Panc1 (cell line): ENCODE measurements at regions not wholly inside any gene's neighbourhood (a gene's known extent, or its start where the extent isn't known, plus 50 kb on each side); places are given as distances from the start of the nearest gene placed in this dataset.
"Not testable (repeated sequence)": the region's sequence is repeated elsewhere in the genome, so short reads cannot be mapped to it uniquely, and the experiment has no call there.

ENCODE experiments used
- POLR2AphosphoS5 ChIP-seq: IDR thresholded peaks from 2 replicates; pipeline ENCODE4 v1.6.1; 2012; ENCODE audit warnings: mild to moderate bottlenecking, low read depth, low read length, moderate library complexity
- SIN3A ChIP-seq: IDR thresholded peaks from 2 replicates; pipeline ENCODE4 v1.6.1; 2012; ENCODE audit warnings: low read depth, mild to moderate bottlenecking, low read length, moderate library complexity, borderline replicate concordance; ENCODE audit not compliant: insufficient read depth
- TCF7L2 ChIP-seq: IDR thresholded peaks from 2 replicates; pipeline ENCODE4 v1.6.1; 2011; ENCODE audit warnings: mild to moderate bottlenecking, low read depth, low read length, inconsistent platforms
- TF ChIP-seq, protein P1 (sequence below): fragments of 450-650 bp; IDR thresholded peaks from 2 replicates; pipeline ENCODE4 v1.5.1; 2017; ENCODE audit warnings: mild to moderate bottlenecking
- TF ChIP-seq, protein P2 (sequence below), 2 experiments: IDR thresholded peaks; 2 replicates each; pipeline ENCODE4 v1.6.1; 2011 to 2012; ENCODE audit warnings: low read depth in 2 of 2, control low read depth in 1 of 2, low read length in 1 of 2, mild to moderate bottlenecking in 1 of 2, moderate library complexity in 1 of 2; ENCODE audit not compliant: insufficient read depth in 1 of 2

DNA sequence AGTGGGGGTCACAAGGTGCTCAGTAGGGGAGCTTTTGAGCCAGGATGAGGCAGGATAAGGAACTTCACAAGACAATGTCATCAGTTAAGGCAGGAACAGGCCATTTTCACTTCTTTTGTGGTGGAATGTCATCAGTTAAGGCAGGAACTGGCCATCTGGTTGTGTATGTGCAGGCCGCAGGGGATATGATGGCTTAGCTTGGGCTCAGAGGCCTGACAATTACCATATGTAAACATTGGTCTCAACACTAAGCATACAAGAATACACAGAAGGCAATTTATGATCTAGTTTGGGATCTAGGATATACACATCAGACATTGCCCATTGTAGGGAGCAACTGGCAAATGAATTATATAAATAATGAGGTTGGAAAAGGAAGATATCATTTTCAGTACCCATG is 155.4 kb upstream of the CTSO start:
- not testable (repeated sequence) for TF ChIP-seq POLR2AphosphoS5, SIN3A, TCF7L2
- TF ChIP-seq, protein P1, sequence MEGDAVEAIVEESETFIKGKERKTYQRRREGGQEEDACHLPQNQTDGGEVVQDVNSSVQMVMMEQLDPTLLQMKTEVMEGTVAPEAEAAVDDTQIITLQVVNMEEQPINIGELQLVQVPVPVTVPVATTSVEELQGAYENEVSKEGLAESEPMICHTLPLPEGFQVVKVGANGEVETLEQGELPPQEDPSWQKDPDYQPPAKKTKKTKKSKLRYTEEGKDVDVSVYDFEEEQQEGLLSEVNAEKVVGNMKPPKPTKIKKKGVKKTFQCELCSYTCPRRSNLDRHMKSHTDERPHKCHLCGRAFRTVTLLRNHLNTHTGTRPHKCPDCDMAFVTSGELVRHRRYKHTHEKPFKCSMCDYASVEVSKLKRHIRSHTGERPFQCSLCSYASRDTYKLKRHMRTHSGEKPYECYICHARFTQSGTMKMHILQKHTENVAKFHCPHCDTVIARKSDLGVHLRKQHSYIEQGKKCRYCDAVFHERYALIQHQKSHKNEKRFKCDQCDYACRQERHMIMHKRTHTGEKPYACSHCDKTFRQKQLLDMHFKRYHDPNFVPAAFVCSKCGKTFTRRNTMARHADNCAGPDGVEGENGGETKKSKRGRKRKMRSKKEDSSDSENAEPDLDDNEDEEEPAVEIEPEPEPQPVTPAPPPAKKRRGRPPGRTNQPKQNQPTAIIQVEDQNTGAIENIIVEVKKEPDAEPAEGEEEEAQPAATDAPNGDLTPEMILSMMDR: not testable (repeated sequence)
- TF ChIP-seq, protein P2, sequence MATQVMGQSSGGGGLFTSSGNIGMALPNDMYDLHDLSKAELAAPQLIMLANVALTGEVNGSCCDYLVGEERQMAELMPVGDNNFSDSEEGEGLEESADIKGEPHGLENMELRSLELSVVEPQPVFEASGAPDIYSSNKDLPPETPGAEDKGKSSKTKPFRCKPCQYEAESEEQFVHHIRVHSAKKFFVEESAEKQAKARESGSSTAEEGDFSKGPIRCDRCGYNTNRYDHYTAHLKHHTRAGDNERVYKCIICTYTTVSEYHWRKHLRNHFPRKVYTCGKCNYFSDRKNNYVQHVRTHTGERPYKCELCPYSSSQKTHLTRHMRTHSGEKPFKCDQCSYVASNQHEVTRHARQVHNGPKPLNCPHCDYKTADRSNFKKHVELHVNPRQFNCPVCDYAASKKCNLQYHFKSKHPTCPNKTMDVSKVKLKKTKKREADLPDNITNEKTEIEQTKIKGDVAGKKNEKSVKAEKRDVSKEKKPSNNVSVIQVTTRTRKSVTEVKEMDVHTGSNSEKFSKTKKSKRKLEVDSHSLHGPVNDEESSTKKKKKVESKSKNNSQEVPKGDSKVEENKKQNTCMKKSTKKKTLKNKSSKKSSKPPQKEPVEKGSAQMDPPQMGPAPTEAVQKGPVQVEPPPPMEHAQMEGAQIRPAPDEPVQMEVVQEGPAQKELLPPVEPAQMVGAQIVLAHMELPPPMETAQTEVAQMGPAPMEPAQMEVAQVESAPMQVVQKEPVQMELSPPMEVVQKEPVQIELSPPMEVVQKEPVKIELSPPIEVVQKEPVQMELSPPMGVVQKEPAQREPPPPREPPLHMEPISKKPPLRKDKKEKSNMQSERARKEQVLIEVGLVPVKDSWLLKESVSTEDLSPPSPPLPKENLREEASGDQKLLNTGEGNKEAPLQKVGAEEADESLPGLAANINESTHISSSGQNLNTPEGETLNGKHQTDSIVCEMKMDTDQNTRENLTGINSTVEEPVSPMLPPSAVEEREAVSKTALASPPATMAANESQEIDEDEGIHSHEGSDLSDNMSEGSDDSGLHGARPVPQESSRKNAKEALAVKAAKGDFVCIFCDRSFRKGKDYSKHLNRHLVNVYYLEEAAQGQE (IDR thresholded peaks at IDR 0.05; ENCODE audit: insufficient read depth in 1 of 2, low read depth in 2 of 2, low read length in 1 of 2): not testable (repeated sequence)
